Effector memory CD4-positive, alpha-beta T cell (primary cell): ENCODE measurements at regions not wholly inside any gene's neighbourhood (a gene's known extent, or its start where the extent isn't known, plus 50 kb on each side); places are given as distances from the start of the nearest gene placed in this dataset.
"Not testable (repeated sequence)": the region's sequence is repeated elsewhere in the genome, so short reads cannot be mapped to it uniquely, and the experiment has no call there.

Experiments used
- DNase-seq, 3 donors: peaks; one replicate each; pipeline ENCODE4 v3.0.0-alpha.2; 2020
- H3K27ac ChIP-seq: 2 replicates; pipeline ENCODE4 v1.7.0; 2013; ENCODE audit warnings: mild to moderate bottlenecking, low read length, moderate library complexity; ENCODE audit not compliant: insufficient read depth, poor library complexity, severe bottlenecking
- H3K27me3 ChIP-seq: replicated peaks from 2 replicates; pipeline ENCODE4 v1.7.0; 2013; ENCODE audit warnings: mild to moderate bottlenecking, low read length; ENCODE audit not compliant: insufficient read depth, control insufficient read depth, poor library complexity, severe bottlenecking
- H3K36me3 ChIP-seq: 2 replicates; pipeline ENCODE4 v1.7.0; 2013; ENCODE audit warnings: mild to moderate bottlenecking, low read length, moderate library complexity; ENCODE audit not compliant: control insufficient read depth, insufficient read depth
- H3K4me1 ChIP-seq: 2 replicates; pipeline ENCODE4 v1.7.0; 2013; ENCODE audit warnings: low read length, mild to moderate bottlenecking; ENCODE audit not compliant: control insufficient read depth, insufficient read depth, poor library complexity, severe bottlenecking
- H3K4me3 ChIP-seq: 2 replicates; pipeline ENCODE4 v1.7.0; 2013; ENCODE audit warnings: low read length, low read depth, mild to moderate bottlenecking; ENCODE audit not compliant: insufficient read depth, poor library complexity, severe bottlenecking
- H3K9me3 ChIP-seq: 2 replicates; pipeline ENCODE4 v1.7.0; 2013; ENCODE audit warnings: mild to moderate bottlenecking, low read length, moderate library complexity; ENCODE audit not compliant: control insufficient read depth

- Histone ChIP-seq H3K4me3 (no peak overlapping the region), H3K27me3 (no peaks in the 10 kb centered on the region), H3K36me3 (no peaks in the 10 kb centered on the region), H3K4me1 (no peaks in the 10 kb centered on the region), H3K27ac (no peak overlapping the region), H3K9me3 (no peaks in the 10 kb centered on the region)
- no peak for DNase-seq
These were observed 141.0 kb upstream of the ALG10B start for GRCh38 chr12:38175538-38175937.

GRCh38 chr12:38183617-38184016 lies 133.0 kb upstream of the ALG10B start:
- H3K4me3 ChIP-seq, H3K9me3 ChIP-seq, DNase-seq, H3K27ac ChIP-seq, H3K27me3 ChIP-seq, H3K4me1 ChIP-seq, H3K36me3 ChIP-seq: not testable (repeated sequence)

GRCh38 chr12:38197286-38197685 lies 119.3 kb upstream of the ALG10B start:
- H3K27ac ChIP-seq, H3K4me3 ChIP-seq, H3K27me3 ChIP-seq, DNase-seq, H3K9me3 ChIP-seq, H3K4me1 ChIP-seq, H3K36me3 ChIP-seq: not testable (repeated sequence)

GRCh38 chr12:38201461-38202276 lies 114.9 kb upstream of the ALG10B start:
- Histone ChIP-seq H3K9me3 (no peaks in the 10 kb centered on the region), H3K4me3 (no peak overlapping the region), H3K4me1 (no peaks in the 10 kb centered on the region), H3K27ac (no peak overlapping the region), H3K36me3 (no peaks in the 10 kb centered on the region), H3K27me3 (no peaks in the 10 kb centered on the region)
- no peak for DNase-seq

GRCh38 chr12:38204831-38205230 lies 111.7 kb upstream of the ALG10B start:
- Histone ChIP-seq H3K36me3 (no peaks in the 10 kb centered on the region), H3K4me3 (no peak overlapping the region), H3K4me1 (no peaks in the 10 kb centered on the region), H3K9me3 (no peaks in the 10 kb centered on the region), H3K27me3 (no peaks in the 10 kb centered on the region), H3K27ac (no peak overlapping the region)
- no peak for DNase-seq

GRCh38 chr12:38222011-38222410 lies 94.6 kb upstream of the ALG10B start:
- Histone ChIP-seq H3K4me1 (no peaks in the 10 kb centered on the region), H3K9me3 (no peaks in the 10 kb centered on the region), H3K36me3 (no peaks in the 10 kb centered on the region), H3K4me3 (no peak overlapping the region), H3K27me3 (no peaks in the 10 kb centered on the region), H3K27ac (no peak overlapping the region)
- no peak for DNase-seq

GRCh38 chr12:38238328-38238727 lies 78.2 kb upstream of the ALG10B start:
- not testable (repeated sequence) for H3K9me3 ChIP-seq, H3K36me3 ChIP-seq, H3K4me3 ChIP-seq, H3K4me1 ChIP-seq, H3K27ac ChIP-seq, H3K27me3 ChIP-seq, DNase-seq

- Histone ChIP-seq H3K9me3 (no peaks in the 10 kb centered on the region), H3K27ac (no peak overlapping the region), H3K4me3 (no peak overlapping the region), H3K4me1 (no peaks in the 10 kb centered on the region), H3K27me3 (no peaks in the 10 kb centered on the region), H3K36me3 (no peaks in the 10 kb centered on the region)
- DNase-seq: no peak
These were observed 62.8 kb upstream of the ALG10B start for GRCh38 chr12:38253778-38254177.

- Histone ChIP-seq H3K36me3 (no peaks in the 10 kb centered on the region), H3K4me1 (no peaks in the 10 kb centered on the region), H3K27me3 (no peaks in the 10 kb centered on the region), H3K4me3 (no peak overlapping the region), H3K9me3 (no peaks in the 10 kb centered on the region), H3K27ac (no peak overlapping the region)
- no peak for DNase-seq
These were observed 58.2 kb upstream of the ALG10B start for GRCh38 chr12:38258411-38258810.
